SH-SY5Y (cell line): ENCODE measurements at regions not wholly inside any gene's neighbourhood (a gene's known extent, or its start where the extent isn't known, plus 50 kb on each side); places are given as distances from the start of the nearest gene placed in this dataset.

Experiments
- GATA2 ChIP-seq: IDR thresholded peaks from 2 replicates; pipeline ENCODE4 v1.6.1; 2011; ENCODE audit warnings: mild to moderate bottlenecking, low read depth, low read length
- GATA3 ChIP-seq: IDR thresholded peaks from 2 replicates; pipeline ENCODE4 v1.6.1; 2011; ENCODE audit warnings: low read depth, mild to moderate bottlenecking, low read length, moderate library complexity

GRCh38 chr13:107999751-108000150, 215.6 kb downstream of the LIG4 start:
- TF ChIP-seq GATA2 (no peak), GATA3 (no peak)

GRCh38 chr13:107994137-107994536, 221.2 kb downstream of the LIG4 start:
- TF ChIP-seq GATA3 (no peak), GATA2 (no peak)

GRCh38 chr13:107993239-107993949, 221.9 kb downstream of the LIG4 start:
- no peak for TF ChIP-seq GATA3
- no peak for TF ChIP-seq GATA2

GRCh38 chr13:107992542-107992941, 222.8 kb downstream of the LIG4 start:
- TF ChIP-seq GATA2: no peak
- no peak for TF ChIP-seq GATA3

GRCh38 chr13:107977071-107977574, 238.2 kb downstream of the LIG4 start:
- TF ChIP-seq GATA2 (no peak), GATA3 (no peak)

- no peak for TF ChIP-seq GATA2
Measured at GRCh38 chr13:107976628-107977027, 238.7 kb downstream of the LIG4 start.

GRCh38 chr13:107974409-107974808, 240.9 kb downstream of the LIG4 start:
- no peak for TF ChIP-seq GATA2
- no peak for TF ChIP-seq GATA3

- TF ChIP-seq GATA3: no peak
- no peak for TF ChIP-seq GATA2
Measured at GRCh38 chr13:107969546-107969945, 245.8 kb downstream of the LIG4 start.

- TF ChIP-seq GATA2 (no peak), GATA3 (no peak)
Measured at GRCh38 chr13:107968470-107968869, 246.9 kb downstream of the LIG4 start.

GRCh38 chr13:107964395-107964794, 250.9 kb downstream of the LIG4 start:
- TF ChIP-seq GATA3 (no peak), GATA2 (no peak)

GRCh38 chr13:107961849-107962608, 253.3 kb downstream of the LIG4 start:
- TF ChIP-seq GATA3: no peak
- TF ChIP-seq GATA2: no peak

- TF ChIP-seq GATA2 (no peak), GATA3 (no peak)
Measured at GRCh38 chr13:107960301-107960700, 255.0 kb downstream of the LIG4 start.

GRCh38 chr13:107956889-107957288, 258.4 kb downstream of the LIG4 start:
- no peak for TF ChIP-seq GATA3

- TF ChIP-seq GATA3 (no peak), GATA2 (no peak)
Measured at GRCh38 chr13:107942030-107942617, 273.2 kb downstream of the LIG4 start.

- TF ChIP-seq GATA3: no peak
- TF ChIP-seq GATA2: no peak
Measured at GRCh38 chr13:107941345-107942029, 273.8 kb downstream of the LIG4 start.
